DOHH2 (cell line): ENCODE measurements at regions not wholly inside any gene's neighbourhood (a gene's known extent, or its start where the extent isn't known, plus 50 kb on each side); places are given as distances from the start of the nearest gene placed in this dataset.
A peak's percentile ranks its signal among the peaks of the same experiment; 100 is the strongest.
"Not testable (repeated sequence)": the region's sequence is repeated elsewhere in the genome, so short reads cannot be mapped to it uniquely, and the experiment has no call there.

Experiments
- H3F3A ChIP-seq: fragments of 200-600 bp; sonication (generic), shearing (Covaris generic); 2 replicates; pipeline ENCODE4 v1.6.0; 2016; ENCODE audit warnings: antibody characterized with exemption, mild to moderate bottlenecking; ENCODE audit not compliant: control insufficient read depth, insufficient read depth
- H3K27ac ChIP-seq: fragments of 200-600 bp; sonication (generic); 2 replicates; pipeline ENCODE4 v1.5.1; 2014; ENCODE audit warnings: low read depth, mild to moderate bottlenecking, low read length, moderate library complexity
- H3K27me3 ChIP-seq: fragments of 200-600 bp; sonication (generic); 2 replicates; pipeline ENCODE4 v1.6.1; 2014; ENCODE audit warnings: mild to moderate bottlenecking, low read length, mixed read lengths; ENCODE audit not compliant: control insufficient read depth
- H3K36me3 ChIP-seq: fragments of 200-600 bp; sonication (generic); 2 replicates; pipeline ENCODE4 v1.6.1; 2014; ENCODE audit warnings: mild to moderate bottlenecking, low read length, moderate library complexity, mixed read lengths; ENCODE audit not compliant: control insufficient read depth
- H3K4me1 ChIP-seq: fragments of 200-600 bp; sonication (generic); 2 replicates; pipeline ENCODE4 v1.6.1; 2014; ENCODE audit warnings: mild to moderate bottlenecking, low read length, mixed read lengths; ENCODE audit not compliant: control insufficient read depth
- H3K4me2 ChIP-seq: fragments of 200-600 bp; sonication (generic); 2 replicates; pipeline ENCODE4 v1.6.0; 2014; ENCODE audit warnings: mild to moderate bottlenecking, low read length, moderate library complexity
- H3K4me3 ChIP-seq: fragments of 200-600 bp; sonication (generic); 2 replicates; pipeline ENCODE4 v1.5.1; 2014; ENCODE audit warnings: mild to moderate bottlenecking, low read length, mixed read lengths
- H3K79me2 ChIP-seq: fragments of 200-600 bp; sonication (generic); 2 replicates; pipeline ENCODE4 v1.6.1; 2014; ENCODE audit warnings: mild to moderate bottlenecking, low read length, mixed read lengths; ENCODE audit not compliant: control insufficient read depth
- H3K9me2 ChIP-seq: fragments of 200-600 bp; sonication (generic); replicated peaks from 2 replicates; pipeline ENCODE4 v1.6.1; 2014; ENCODE audit warnings: mild to moderate bottlenecking, low read length, mixed read lengths; ENCODE audit not compliant: control insufficient read depth
- H3K9me3 ChIP-seq: fragments of 200-600 bp; sonication (generic); 2 replicates; pipeline ENCODE4 v1.6.1; 2014; ENCODE audit warnings: antibody characterized with exemption, low read length, mixed read lengths; ENCODE audit not compliant: control insufficient read depth, insufficient read depth
- H4K20me1 ChIP-seq: fragments of 200-600 bp; sonication (generic); 2 replicates; pipeline ENCODE4 v1.6.0; 2014; ENCODE audit warnings: low read depth, mild to moderate bottlenecking, antibody characterized with exemption, low read length, moderate library complexity; ENCODE audit not compliant: control insufficient read depth, insufficient read depth
- EZH2phosphoT487 ChIP-seq: fragments of 200-600 bp; sonication (generic); IDR thresholded peaks from 2 replicates; pipeline ENCODE4 v1.6.1; 2017; ENCODE audit warnings: borderline replicate concordance, mild to moderate bottlenecking, antibody characterized with exemption, low read length, moderate library complexity, mixed read lengths
- TF ChIP-seq, protein P1 (sequence below): fragments of 200-600 bp; sonication (generic); IDR thresholded peaks from one replicate; pipeline ENCODE4 v1.5.1; 2014; ENCODE audit warnings: antibody characterized with exemption, mild to moderate bottlenecking, low read depth, low read length; ENCODE audit not compliant: poor library complexity, severe bottlenecking

DNA sequence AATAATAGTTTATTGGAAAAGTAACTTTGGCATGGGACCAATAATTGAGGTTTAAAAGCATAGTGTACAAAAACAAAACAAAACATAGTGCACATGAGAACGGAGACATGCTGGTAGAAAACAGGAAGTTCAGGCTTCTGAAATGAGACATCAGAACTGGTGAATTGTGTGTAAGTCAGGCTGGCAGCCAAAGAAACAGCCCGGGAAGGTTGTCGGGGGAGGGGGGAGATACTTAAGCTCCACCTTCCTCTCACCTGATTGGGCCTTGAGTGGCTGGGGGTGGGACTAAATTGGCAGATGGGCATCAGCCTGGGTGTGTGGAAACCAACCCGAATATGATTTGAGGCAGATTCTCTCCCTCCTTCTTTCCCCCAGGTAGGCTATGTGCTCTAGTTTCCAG is 256.3 kb downstream of the SMARCA2 start:
- Histone ChIP-seq H3K9me3 (no peaks in the 10 kb centered on the region), H3K27me3 (no peaks in the 10 kb centered on the region), H3K9me2 (no peaks in the 10 kb centered on the region), H4K20me1 (no peaks in the 10 kb centered on the region), H3K27ac (peak overlapping the region; percentile 89), H3K36me3 (peaks cover 5% of the 10 kb centered on the region; the same call in 1 of the 2 replicates), H3K4me2 (peak overlapping the region; percentile 57), H3F3A (peaks cover 8% of the 10 kb centered on the region), H3K4me1 (peaks cover 53% of the 10 kb centered on the region), H3K4me3 (0 out of 2 replicates have a peak overlapping the region, but pooled peaks have one; percentile 6), H3K79me2 (no peaks in the 10 kb centered on the region)
- no peak for TF ChIP-seq EZH2phosphoT487
- TF ChIP-seq, protein P1, sequence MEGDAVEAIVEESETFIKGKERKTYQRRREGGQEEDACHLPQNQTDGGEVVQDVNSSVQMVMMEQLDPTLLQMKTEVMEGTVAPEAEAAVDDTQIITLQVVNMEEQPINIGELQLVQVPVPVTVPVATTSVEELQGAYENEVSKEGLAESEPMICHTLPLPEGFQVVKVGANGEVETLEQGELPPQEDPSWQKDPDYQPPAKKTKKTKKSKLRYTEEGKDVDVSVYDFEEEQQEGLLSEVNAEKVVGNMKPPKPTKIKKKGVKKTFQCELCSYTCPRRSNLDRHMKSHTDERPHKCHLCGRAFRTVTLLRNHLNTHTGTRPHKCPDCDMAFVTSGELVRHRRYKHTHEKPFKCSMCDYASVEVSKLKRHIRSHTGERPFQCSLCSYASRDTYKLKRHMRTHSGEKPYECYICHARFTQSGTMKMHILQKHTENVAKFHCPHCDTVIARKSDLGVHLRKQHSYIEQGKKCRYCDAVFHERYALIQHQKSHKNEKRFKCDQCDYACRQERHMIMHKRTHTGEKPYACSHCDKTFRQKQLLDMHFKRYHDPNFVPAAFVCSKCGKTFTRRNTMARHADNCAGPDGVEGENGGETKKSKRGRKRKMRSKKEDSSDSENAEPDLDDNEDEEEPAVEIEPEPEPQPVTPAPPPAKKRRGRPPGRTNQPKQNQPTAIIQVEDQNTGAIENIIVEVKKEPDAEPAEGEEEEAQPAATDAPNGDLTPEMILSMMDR: no peak

DNA sequence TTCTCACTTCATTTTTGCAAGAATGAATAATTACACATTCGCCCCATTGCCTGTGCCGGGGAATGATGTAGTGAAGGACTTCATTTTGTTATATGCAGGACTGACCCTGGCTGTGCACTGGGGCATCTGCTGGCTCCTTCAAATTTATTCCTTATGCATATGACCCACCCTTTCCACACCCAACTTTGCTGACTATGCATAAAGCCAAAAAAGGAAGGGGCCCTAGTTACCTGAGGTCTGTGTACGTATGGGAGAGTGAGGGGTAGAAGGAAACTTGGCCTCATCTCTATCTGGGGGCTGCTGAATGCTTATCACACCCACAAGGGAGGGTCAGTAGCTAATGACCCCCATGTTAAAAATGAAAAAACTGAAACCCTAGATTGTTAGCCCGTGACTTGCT is 259.6 kb downstream of the SMARCA2 start:
- Histone ChIP-seq H3K4me1 (peaks cover 20% of the 10 kb centered on the region), H3K9me2 (no peaks in the 10 kb centered on the region), H3F3A (peaks cover 8% of the 10 kb centered on the region), H3K79me2 (no peaks in the 10 kb centered on the region), H3K4me3 (no peak overlapping the region), H3K27ac (no peak overlapping the region), H3K36me3 (peaks cover 5% of the 10 kb centered on the region; the same call in 1 of the 2 replicates), H3K9me3 (no peaks in the 10 kb centered on the region), H3K27me3 (no peaks in the 10 kb centered on the region), H3K4me2 (no peak overlapping the region), H4K20me1 (no peaks in the 10 kb centered on the region)
- TF ChIP-seq, protein P1: no peak
- TF ChIP-seq EZH2phosphoT487: no peak

DNA sequence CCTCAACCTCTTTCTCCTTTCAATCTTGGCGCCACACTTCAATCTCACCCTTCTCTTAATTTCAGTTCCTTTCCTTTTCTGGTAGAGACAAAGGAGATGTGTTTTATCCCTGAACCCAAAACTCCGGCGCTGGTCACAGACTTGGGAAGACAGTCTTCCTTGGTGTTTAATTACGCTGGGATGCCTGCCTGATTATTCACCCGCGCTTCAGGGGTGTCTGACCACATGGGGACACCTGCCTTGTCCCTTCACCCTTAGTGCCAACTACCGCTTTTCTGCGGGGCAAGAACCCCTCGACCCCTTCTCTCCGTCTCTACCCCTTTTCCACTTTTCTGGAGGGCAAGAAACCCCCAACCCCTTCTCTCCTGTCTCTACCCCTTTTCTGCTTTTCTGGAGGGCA is 261.1 kb downstream of the SMARCA2 start:
- Histone ChIP-seq H3K36me3 (peaks cover 1% of the 10 kb centered on the region; the same call in 1 of the 2 replicates), H3K9me3 (no peaks in the 10 kb centered on the region), H3K4me3 (no peak overlapping the region), H3F3A (no peaks in the 10 kb centered on the region), H4K20me1 (no peaks in the 10 kb centered on the region), H3K9me2 (no peaks in the 10 kb centered on the region), H3K4me1 (peaks cover 4% of the 10 kb centered on the region), H3K27ac (no peak overlapping the region), H3K4me2 (no peak overlapping the region), H3K27me3 (no peaks in the 10 kb centered on the region), H3K79me2 (no peaks in the 10 kb centered on the region)
- TF ChIP-seq, protein P1: no peak
- no peak for TF ChIP-seq EZH2phosphoT487

DNA sequence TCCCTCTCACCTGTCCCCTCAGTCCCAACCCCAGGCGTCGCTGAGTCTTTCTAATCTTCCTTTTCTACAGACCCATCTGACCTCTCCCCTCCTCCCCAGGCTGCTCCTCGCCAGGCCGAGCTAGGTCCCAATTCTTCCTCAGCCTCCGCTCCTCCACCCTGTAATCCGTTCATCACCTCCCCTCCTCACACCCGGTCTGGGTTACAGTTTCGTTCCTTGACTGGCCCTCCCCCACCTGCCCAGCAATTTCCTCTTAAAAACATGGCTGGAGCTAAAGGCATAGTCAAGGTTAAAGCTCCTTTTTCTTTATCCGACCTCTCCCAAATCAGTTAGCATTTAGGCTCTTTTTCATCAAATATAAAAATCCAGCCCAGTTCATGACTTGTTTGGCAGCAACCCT is 262.0 kb downstream of the SMARCA2 start:
- not testable (repeated sequence) for H4K20me1 ChIP-seq, H3K36me3 ChIP-seq, H3K9me2 ChIP-seq, H3K4me1 ChIP-seq, H3K27ac ChIP-seq, H3F3A ChIP-seq, H3K27me3 ChIP-seq, H3K79me2 ChIP-seq, H3K4me2 ChIP-seq, H3K9me3 ChIP-seq, H3K4me3 ChIP-seq

DNA sequence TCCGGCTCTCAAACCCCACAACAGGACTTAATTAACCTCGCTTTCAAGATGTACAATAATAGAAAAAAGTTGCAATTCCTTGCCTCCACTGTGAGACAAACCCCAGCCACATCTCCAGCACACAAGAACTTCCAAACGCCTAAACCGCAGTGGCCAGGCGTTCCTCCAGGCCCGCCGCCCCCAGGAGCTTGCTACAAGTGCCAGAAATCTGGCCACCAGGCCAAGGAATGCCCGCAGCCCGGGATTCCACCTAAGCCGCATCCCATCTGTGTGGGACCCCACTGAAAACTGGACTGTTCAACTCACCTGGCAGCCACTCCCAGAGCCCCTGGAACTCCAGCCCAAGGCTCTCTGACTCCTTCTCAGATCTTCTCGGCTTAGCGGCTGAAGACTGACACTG is 262.5 kb downstream of the SMARCA2 start:
- H3K36me3 ChIP-seq, H3K79me2 ChIP-seq, H3K4me3 ChIP-seq, H4K20me1 ChIP-seq, H3K9me3 ChIP-seq, H3K27me3 ChIP-seq, H3F3A ChIP-seq, H3K4me2 ChIP-seq, H3K9me2 ChIP-seq, H3K27ac ChIP-seq, H3K4me1 ChIP-seq: not testable (repeated sequence)

DNA sequence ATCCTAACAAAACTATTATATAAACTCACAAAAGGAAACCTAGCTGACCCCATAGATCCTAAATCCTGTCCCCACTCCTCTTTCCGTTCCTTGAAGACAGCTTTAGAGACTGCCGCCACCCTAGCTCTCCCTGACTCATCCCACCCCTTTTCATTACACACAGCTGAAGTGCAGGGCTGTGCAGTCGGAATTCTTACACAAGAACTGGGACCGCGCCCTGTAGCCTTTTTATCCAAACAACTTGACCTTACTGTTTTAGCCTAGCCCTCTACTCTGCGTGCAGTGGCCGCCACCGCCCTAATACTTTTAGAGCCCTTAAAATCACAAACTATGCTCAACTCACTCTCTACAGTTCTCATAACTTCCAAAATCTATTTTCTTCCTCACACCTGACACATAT is 264.0 kb downstream of the SMARCA2 start:
- H3K9me3 ChIP-seq, H3K9me2 ChIP-seq, H3K27ac ChIP-seq, H3K27me3 ChIP-seq, H3K79me2 ChIP-seq, H3F3A ChIP-seq, H4K20me1 ChIP-seq, H3K36me3 ChIP-seq, H3K4me3 ChIP-seq, H3K4me1 ChIP-seq, H3K4me2 ChIP-seq: not testable (repeated sequence)
